LNCAP (cell line): ENCODE measurements at regions not wholly inside any gene's neighbourhood (a gene's known extent, or its start where the extent isn't known, plus 50 kb on each side); places are given as distances from the start of the nearest gene placed in this dataset.

Source experiments
- TF ChIP-seq, protein P1 (sequence below): fragments of 450-650 bp; IDR thresholded peaks from 2 replicates; pipeline ENCODE4 v1.5.1; 2017; ENCODE audit warnings: mild to moderate bottlenecking

DNA sequence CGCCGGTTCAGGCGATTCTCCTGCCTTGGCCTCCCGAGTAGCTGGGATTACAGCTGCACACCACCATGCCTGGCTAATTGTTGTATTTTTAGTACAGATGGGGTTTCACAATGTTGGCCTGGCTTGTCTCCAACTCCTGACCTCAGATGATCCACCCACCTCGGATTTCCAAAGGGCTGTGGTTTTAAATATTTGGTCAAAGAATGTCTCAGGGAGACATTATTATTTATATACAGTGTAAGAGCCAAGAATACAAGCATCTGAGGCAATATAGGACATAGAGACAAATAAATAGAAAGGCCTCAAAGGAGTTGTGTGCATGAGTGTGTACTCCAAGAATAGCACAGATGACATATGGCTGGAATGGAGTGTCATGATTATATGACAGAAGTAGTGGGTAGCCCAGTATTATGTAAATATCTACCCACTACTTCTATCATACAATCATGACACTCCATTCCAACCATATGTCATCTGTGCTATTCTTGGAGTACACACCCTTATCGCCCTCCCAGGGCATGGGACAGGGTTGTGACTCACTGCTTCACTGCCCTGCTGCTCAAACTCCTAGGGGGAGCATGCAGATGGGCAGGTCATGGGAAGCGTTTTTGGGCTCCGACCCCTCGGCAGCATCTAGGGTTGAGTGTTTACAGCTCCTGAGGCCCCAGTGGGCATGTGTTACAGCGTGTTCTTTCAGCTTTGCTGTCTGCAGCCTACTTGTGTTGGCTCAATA lies 1649.8 kb upstream of the PCDH10 start:
- TF ChIP-seq, protein P1, sequence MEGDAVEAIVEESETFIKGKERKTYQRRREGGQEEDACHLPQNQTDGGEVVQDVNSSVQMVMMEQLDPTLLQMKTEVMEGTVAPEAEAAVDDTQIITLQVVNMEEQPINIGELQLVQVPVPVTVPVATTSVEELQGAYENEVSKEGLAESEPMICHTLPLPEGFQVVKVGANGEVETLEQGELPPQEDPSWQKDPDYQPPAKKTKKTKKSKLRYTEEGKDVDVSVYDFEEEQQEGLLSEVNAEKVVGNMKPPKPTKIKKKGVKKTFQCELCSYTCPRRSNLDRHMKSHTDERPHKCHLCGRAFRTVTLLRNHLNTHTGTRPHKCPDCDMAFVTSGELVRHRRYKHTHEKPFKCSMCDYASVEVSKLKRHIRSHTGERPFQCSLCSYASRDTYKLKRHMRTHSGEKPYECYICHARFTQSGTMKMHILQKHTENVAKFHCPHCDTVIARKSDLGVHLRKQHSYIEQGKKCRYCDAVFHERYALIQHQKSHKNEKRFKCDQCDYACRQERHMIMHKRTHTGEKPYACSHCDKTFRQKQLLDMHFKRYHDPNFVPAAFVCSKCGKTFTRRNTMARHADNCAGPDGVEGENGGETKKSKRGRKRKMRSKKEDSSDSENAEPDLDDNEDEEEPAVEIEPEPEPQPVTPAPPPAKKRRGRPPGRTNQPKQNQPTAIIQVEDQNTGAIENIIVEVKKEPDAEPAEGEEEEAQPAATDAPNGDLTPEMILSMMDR = no peak

DNA sequence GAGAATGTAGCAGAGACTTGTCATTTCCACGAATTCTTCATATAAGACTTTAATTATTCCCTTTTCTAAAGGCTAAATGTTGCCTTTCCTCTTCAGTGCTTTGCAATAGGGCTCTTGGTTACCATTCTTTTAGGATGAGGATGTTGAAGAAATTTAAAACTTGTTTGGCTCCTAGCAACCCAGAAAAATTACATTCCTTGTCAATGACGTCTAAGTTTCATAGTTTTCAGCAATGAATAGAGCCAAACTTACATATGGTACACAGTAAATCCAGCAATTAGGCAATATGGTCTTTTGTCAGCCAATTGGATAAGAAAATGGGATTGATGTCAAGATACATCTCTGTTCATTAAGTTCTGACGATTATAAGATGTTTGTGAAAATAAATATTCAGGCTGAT lies 1639.6 kb upstream of the PCDH10 start:
- TF ChIP-seq, protein P1 = no peak

- TF ChIP-seq, protein P1 = no peak
Measured at GRCh38 chr4:131526686-131527085, 1622.4 kb upstream of the PCDH10 start.

DNA sequence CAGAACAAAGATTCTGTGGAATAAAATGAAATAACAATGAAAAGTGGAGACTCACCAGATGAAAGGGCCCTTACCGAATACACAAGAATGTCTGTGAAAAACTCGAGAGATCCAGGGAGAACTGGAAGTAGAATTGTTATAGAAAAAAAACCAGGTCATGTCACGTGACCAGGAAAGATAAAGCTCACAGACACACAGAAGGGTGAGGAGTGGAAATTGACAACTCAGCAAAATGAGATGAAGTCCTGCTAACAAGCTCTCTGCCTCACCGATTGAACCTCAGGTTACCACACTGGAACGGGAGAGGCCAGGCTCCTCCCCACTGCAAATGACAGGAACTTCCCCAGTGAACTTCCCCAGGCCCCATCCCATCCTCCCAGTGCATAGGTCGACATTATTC lies 1618.0 kb upstream of the PCDH10 start:
- TF ChIP-seq, protein P1 = no peak

DNA sequence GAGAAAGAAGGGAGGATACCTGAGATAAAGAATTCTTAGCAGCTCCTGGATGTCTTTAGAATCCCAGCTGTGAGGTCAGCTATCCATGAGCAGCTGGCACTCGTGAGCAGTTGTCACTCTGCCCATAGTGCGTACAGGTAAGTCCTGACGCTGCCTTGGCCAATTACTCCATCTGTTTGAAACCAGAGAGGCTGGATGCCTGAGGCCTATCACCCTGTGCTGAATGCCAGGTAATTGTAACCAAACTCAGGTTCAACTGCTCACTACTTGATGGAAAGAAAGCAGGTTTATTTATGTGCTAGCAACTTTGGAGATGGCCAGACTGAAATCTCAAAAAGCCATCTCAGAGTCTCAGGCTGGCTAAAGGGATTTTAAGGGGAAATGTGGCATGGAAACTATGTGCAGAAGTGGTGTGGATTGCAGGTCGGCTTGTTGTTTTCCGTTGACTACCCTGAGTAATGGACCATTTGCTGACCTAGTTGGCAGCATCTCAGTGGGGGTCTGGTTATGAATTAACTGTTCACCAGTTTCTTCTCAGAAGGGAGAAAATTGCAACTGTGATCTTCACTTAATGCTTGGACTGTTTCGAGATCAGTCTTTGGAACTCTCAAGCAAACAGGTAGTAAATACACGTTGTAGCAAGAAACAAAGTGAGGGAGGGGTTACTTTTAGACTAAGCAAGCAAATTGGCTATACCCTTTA lies 1614.0 kb upstream of the PCDH10 start:
- TF ChIP-seq, protein P1 = no peak

- TF ChIP-seq, protein P1 = no peak
Measured at GRCh38 chr4:131540256-131540655, 1608.8 kb upstream of the PCDH10 start.

DNA sequence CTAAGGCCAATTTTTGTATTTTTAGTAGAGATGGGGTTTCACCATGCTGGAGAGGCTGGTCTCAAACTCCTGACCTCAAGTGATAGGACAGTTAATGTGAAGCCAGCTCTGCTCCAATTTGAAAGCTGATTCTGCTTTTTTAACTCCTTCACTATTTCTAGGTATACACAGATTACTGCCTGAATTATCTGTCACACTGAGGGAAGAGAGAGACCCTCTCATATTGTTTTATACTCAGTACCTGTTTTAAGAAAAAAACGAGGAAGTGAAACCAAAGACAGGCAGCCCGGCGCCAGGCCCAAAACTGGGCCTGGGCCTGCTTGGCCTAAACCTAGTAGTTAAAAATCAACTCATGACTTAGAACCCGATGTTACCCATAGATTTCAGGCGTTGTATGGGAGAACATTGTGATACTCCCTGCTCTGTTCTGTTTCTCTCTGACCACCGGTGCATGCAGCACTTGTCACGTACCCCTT lies 1601.5 kb upstream of the PCDH10 start:
- TF ChIP-seq, protein P1 = no peak
